SK-MEL-5 (cell line): ENCODE measurements at regions not wholly inside any gene's neighbourhood (a gene's known extent, or its start where the extent isn't known, plus 50 kb on each side); places are given as distances from the start of the nearest gene placed in this dataset.

Experiments used
- DNase-seq: peaks from one replicate; pipeline ENCODE4 v3.0.0-alpha.2; 2016; ENCODE audit warnings: low read depth, low spot score
- in situ Hi-C: cut with HindIII; loops from 2 replicates; pipeline ENCODE4 v1.10.0; 2016; ENCODE audit warnings: low sequenced_read_pairs, high pct_unique_total_duplicates, low pct_unique_long_range_greater_than_20kb

- no peak for DNase-seq
- in situ Hi-C loops, result no loop called here
Measured at GRCh38 chr1:185495898-185496297, 178.9 kb upstream of the IVNS1ABP start.

GRCh38 chr1:185495007-185495406 is 178.0 kb upstream of the IVNS1ABP start:
- DNase-seq, result no peak
- in situ Hi-C loops, result no loop called here

- no peak for DNase-seq
- in situ Hi-C loops, result no loop called here
Measured at GRCh38 chr1:185492089-185492825, 175.2 kb upstream of the IVNS1ABP start.

- in situ Hi-C loops, result no loop called here
- peak; percentile 17 for DNase-seq
Measured at GRCh38 chr1:185491604-185492003, 174.6 kb upstream of the IVNS1ABP start.

- DNase-seq, result no peak
- in situ Hi-C loops, result no loop called here
Measured at GRCh38 chr1:185490924-185491323, 173.9 kb upstream of the IVNS1ABP start.

GRCh38 chr1:185489406-185489805 is 172.4 kb upstream of the IVNS1ABP start:
- in situ Hi-C loops, result loop anchor here (10.0 kb wide), 1 partner anchor 75 kb away; no protein-coding TSS in a partner anchor
- DNase-seq, result no peak

GRCh38 chr1:185488808-185489207 is 171.8 kb upstream of the IVNS1ABP start:
- DNase-seq, result no peak

GRCh38 chr1:185487936-185488335 is 170.9 kb upstream of the IVNS1ABP start:
- peak; percentile 63 for DNase-seq
- in situ Hi-C loops, result loop anchor here (10.0 kb wide), 1 partner anchor 73 kb away; no protein-coding TSS in a partner anchor

More at GRCh38 chr1:185488808-185489207, 171.8 kb upstream of the IVNS1ABP start:
- in situ Hi-C loops, result loop anchor here (10.0 kb wide), 1 partner anchor 74 kb away; no protein-coding TSS in a partner anchor

- in situ Hi-C loops, result loop anchor here (10.0 kb wide), 1 partner anchor 72 kb away; no protein-coding TSS in a partner anchor
- no peak for DNase-seq
Measured at GRCh38 chr1:185487026-185487425, 170.0 kb upstream of the IVNS1ABP start.

- in situ Hi-C loops, result loop anchor here (10.0 kb wide), 1 partner anchor 72 kb away; no protein-coding TSS in a partner anchor
- no peak for DNase-seq
Measured at GRCh38 chr1:185486346-185486745, 169.3 kb upstream of the IVNS1ABP start.

GRCh38 chr1:185483664-185484450 is 166.8 kb upstream of the IVNS1ABP start:
- peak; percentile 98 for DNase-seq
- in situ Hi-C loops, result loop anchor here (10.0 kb wide), 1 partner anchor 69 kb away; no protein-coding TSS in a partner anchor

GRCh38 chr1:185483217-185483616 is 166.2 kb upstream of the IVNS1ABP start:
- in situ Hi-C loops, result loop anchor here (10.0 kb wide), 1 partner anchor 68 kb away; no protein-coding TSS in a partner anchor
- no peak for DNase-seq

- DNase-seq, result peak; percentile 58
- in situ Hi-C loops, result loop anchor here (10.0 kb wide), 1 partner anchor 66 kb away; no protein-coding TSS in a partner anchor
Measured at GRCh38 chr1:185480545-185480944, 163.5 kb upstream of the IVNS1ABP start.

- in situ Hi-C loops, result loop anchor here (10.0 kb wide), 1 partner anchor 65 kb away; no protein-coding TSS in a partner anchor
- DNase-seq, result peak; percentile 65
Measured at GRCh38 chr1:185479796-185480195, 162.8 kb upstream of the IVNS1ABP start.

GRCh38 chr1:185478877-185479276 is 161.8 kb upstream of the IVNS1ABP start:
- DNase-seq, result no peak
- in situ Hi-C loops, result no loop called here

GRCh38 chr1:185477638-185478580 is 160.9 kb upstream of the IVNS1ABP start:
- in situ Hi-C loops, result no loop called here

GRCh38 chr1:185474440-185475149 is 157.6 kb upstream of the IVNS1ABP start:
- in situ Hi-C loops, result no loop called here
- DNase-seq, result no peak

More at GRCh38 chr1:185477638-185478580, 160.9 kb upstream of the IVNS1ABP start:
- no peak for DNase-seq
